Ectodermal cell (in vitro differentiated cells): ENCODE measurements at regions not wholly inside any gene's neighbourhood (a gene's known extent, or its start where the extent isn't known, plus 50 kb on each side); places are given as distances from the start of the nearest gene placed in this dataset.

Source experiments
- H3K27ac ChIP-seq: 2 replicates; pipeline ENCODE4 v1.7.0; 2013; ENCODE audit warnings: mild to moderate bottlenecking, low read depth, low read length; ENCODE audit not compliant: insufficient read depth, poor library complexity, severe bottlenecking
- H3K27me3 ChIP-seq: 2 replicates; pipeline ENCODE4 v1.7.0; 2013; ENCODE audit warnings: mild to moderate bottlenecking, low read length; ENCODE audit not compliant: insufficient read depth, control insufficient read depth, poor library complexity, severe bottlenecking
- H3K36me3 ChIP-seq: one replicate; pipeline ENCODE4 v1.7.0; 2013; ENCODE audit warnings: low read length; ENCODE audit not compliant: control insufficient read depth, insufficient read depth
- H3K4me1 ChIP-seq: one replicate; pipeline ENCODE4 v1.7.0; 2013; ENCODE audit warnings: low read length; ENCODE audit not compliant: control insufficient read depth, insufficient read depth
- H3K4me3 ChIP-seq: 2 replicates; pipeline ENCODE4 v1.7.0; 2013; ENCODE audit warnings: low read depth, low read length, control low read depth; ENCODE audit not compliant: insufficient read depth
- H3K9me3 ChIP-seq: 2 replicates; pipeline ENCODE4 v1.7.0; 2013; ENCODE audit warnings: mild to moderate bottlenecking, low read length, moderate library complexity; ENCODE audit not compliant: control insufficient read depth
- WGBS, 2 experiments: methylation state at CpG; one replicate each; pipeline ENCODE4 v1.1.7; 2013; ENCODE audit warnings: missing lambda C conversion rate in 2 of 2; 5-methylcytosine and 5-hydroxymethylcytosine counted together

DNA sequence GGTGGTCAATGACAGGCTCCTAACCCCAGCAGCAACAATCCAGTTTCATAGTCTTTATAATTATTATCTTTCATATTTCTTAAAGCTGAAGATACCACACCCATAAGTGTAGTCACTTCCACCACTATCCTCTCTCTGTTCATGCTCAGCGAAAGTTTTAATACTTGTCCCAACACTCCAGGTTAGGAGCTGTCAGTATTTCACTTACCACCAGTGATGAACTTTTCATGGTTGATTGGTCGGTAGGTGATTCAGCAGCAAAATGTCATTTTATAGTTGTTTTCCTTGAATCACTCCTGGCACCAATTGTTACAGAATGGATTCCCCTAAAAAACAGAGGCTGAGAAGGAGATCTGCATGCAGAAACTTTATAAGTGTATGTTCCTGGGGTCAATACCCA lies 324.9 kb downstream of the CCDC85A start:
- WGBS, 2 experiments: 92 to 95% methylated on average over 2 of the region's 2 CpGs
- Histone ChIP-seq H3K4me3 (no peak overlapping the region), H3K27ac (no peak overlapping the region), H3K36me3 (no peaks in the 10 kb centered on the region), H3K27me3 (no peaks in the 10 kb centered on the region), H3K4me1 (no peaks in the 10 kb centered on the region), H3K9me3 (no peaks in the 10 kb centered on the region)

DNA sequence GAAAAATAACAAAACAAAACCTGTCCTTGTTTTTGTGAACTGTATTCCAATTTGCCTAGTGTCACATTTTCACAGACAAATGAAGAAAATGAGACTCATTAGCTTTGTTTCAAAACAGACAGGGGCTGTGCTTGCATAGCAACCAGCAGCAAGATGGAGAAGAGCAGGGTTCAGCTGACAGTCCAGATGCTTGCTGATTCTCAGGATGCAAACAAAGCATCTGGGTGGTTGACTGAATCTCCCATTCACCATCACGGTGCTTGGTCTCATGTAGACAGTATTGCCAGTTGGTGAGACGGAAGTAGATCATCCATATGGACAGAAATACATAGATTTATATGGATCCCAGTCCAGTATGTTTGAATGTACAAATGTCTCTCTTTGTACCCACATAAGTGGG lies 326.8 kb downstream of the CCDC85A start:
- H3K36me3 ChIP-seq: no peaks in the 10 kb centered on the region
- 88 to 96% methylated on average over 1 to 2 of the region's 2 CpGs for WGBS, 2 experiments

GRCh38 chr2:56515399-56515798 lies 331.6 kb downstream of the CCDC85A start:
- Histone ChIP-seq H3K9me3 (no peaks in the 10 kb centered on the region), H3K4me1 (no peaks in the 10 kb centered on the region), H3K4me3 (no peak overlapping the region), H3K27ac (no peak overlapping the region), H3K36me3 (no peaks in the 10 kb centered on the region), H3K27me3 (no peaks in the 10 kb centered on the region)

More for the DNA sequence above, 326.8 kb downstream of the CCDC85A start:
- Histone ChIP-seq H3K4me1 (no peaks in the 10 kb centered on the region), H3K4me3 (no peak overlapping the region), H3K27me3 (no peaks in the 10 kb centered on the region), H3K27ac (no peak overlapping the region), H3K9me3 (no peaks in the 10 kb centered on the region)

DNA sequence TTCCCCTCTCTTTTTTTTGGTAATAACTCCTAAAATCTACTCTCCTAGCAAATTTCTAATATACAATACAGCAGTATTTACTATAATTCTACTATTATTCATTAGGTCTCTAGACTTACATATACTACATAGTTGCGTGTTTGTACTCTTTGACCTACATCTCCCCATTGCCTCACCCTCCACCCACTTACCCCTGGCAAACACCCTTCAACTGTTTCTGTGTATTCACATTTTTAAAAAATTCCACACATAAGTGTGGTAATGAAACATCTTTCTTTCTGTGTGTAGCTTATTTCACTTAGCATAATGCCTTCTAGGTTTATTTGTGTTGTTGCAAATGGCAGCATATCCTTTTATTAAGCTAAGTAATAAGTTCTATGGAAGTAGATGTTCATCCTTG lies 336.0 kb downstream of the CCDC85A start:
- Histone ChIP-seq H3K4me3 (no peak overlapping the region), H3K4me1 (no peaks in the 10 kb centered on the region), H3K27me3 (no peaks in the 10 kb centered on the region), H3K9me3 (no peaks in the 10 kb centered on the region), H3K27ac (no peak overlapping the region), H3K36me3 (no peaks in the 10 kb centered on the region)
- 68% methylated on average over 1 of the region's 1 CpG; no CpG with 5 or more reads in 1 of the 2 experiments for WGBS, 2 experiments

- no peaks in the 10 kb centered on the region for H3K36me3 ChIP-seq
- no peak overlapping the region for H3K27ac ChIP-seq
- 85 to 92% methylated on average over 5 of the region's 5 CpGs for WGBS, 2 experiments
These were observed 338.9 kb downstream of the CCDC85A start for GRCh38 chr2:56522605-56523089.

DNA sequence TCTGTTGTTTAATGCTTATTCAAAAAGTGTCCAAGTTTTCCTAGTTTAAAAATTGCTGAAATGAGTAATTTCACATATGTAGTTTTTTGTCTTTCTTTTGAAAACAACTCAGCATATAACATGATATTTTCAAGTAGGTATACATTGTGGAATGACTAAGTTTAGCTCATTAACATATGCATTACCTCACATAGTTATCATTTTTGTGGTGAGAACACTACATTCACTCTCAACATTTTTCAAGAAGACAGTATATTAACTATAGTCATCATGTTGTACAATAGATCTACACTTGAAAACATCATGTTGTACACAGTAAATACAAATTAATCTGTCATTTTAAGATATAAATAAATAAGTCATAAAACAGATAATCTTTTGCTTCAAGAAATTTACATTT lies 340.0 kb downstream of the CCDC85A start:
- no peaks in the 10 kb centered on the region for H3K4me1 ChIP-seq
- H3K4me3 ChIP-seq: no peak overlapping the region
- H3K27me3 ChIP-seq: no peaks in the 10 kb centered on the region
- H3K36me3 ChIP-seq: no peaks in the 10 kb centered on the region
- H3K27ac ChIP-seq: no peak overlapping the region
- H3K9me3 ChIP-seq: no peaks in the 10 kb centered on the region

More at GRCh38 chr2:56522605-56523089, 338.9 kb downstream of the CCDC85A start:
- Histone ChIP-seq H3K9me3 (no peaks in the 10 kb centered on the region), H3K4me1 (no peaks in the 10 kb centered on the region), H3K4me3 (no peak overlapping the region), H3K27me3 (no peaks in the 10 kb centered on the region)

DNA sequence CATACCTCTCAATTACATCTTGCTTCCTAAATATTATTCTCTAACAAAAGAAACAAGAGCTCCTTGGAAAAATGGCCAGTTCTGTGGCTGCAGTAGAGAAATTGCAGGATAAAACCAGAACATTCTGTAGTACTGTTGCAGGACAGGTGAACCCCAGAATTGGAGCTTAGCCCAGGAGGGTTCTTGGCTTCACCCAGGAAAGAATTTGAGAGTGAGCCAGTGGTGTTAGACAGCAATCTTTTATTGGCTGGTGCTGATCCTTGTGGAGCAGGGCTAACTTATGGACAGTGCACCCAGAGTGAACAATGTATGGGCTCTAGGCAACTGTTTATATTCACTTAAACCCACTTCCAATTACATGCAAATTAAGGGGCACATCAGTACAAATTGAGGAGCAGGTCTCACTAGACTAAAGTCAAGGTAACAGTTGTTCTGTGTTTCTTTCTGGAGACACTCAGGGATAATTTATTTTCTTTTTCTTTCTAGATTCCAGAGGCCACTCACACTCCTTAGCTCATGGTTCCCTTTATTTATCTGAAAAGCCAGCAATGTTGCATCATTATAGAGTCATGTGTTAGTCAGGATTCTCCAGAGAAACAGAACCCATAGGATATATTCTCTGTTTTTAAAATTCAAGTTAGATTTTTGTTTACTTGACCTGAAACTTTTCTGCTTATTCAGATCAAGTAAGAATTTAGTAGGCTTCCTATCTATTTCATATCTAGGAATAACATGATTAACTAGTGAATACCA lies 348.1 kb downstream of the CCDC85A start:
- Histone ChIP-seq H3K27me3 (no peaks in the 10 kb centered on the region), H3K4me3 (no peak overlapping the region), H3K4me1 (no peaks in the 10 kb centered on the region), H3K36me3 (no peaks in the 10 kb centered on the region), H3K27ac (no peak overlapping the region), H3K9me3 (no peaks in the 10 kb centered on the region)

DNA sequence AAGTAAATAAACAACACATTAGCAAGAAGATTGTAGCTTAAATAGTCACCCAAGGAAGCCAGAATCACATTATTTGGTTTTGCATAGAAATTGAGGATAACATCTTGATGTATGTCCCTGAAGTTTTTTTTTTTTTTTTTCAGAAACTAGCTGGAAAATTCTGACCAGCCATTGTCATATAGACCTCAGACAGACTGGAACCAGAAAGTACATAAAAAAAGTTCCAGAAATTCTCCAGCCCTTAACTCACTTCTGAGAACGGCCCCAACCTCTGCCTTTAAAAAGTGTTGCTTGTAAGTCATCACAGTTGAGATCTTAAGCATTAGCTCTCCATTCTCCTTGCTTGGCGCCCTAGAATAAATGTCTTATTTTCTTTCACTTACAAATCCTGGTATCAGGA lies 350.5 kb downstream of the CCDC85A start:
- Histone ChIP-seq H3K27me3 (no peaks in the 10 kb centered on the region), H3K4me3 (no peak overlapping the region), H3K27ac (no peak overlapping the region), H3K9me3 (no peaks in the 10 kb centered on the region), H3K36me3 (no peaks in the 10 kb centered on the region), H3K4me1 (no peaks in the 10 kb centered on the region)
- WGBS, 2 experiments: 88 to 100% methylated on average over 2 of the region's 2 CpGs

GRCh38 chr2:56537756-56538155 lies 354.0 kb downstream of the CCDC85A start:
- no peaks in the 10 kb centered on the region for H3K4me1 ChIP-seq
- H3K36me3 ChIP-seq: no peaks in the 10 kb centered on the region
- no peaks in the 10 kb centered on the region for H3K9me3 ChIP-seq
- no peak overlapping the region for H3K4me3 ChIP-seq
- no peak overlapping the region for H3K27ac ChIP-seq
- 86 to 89% methylated on average over 3 of the region's 3 CpGs for WGBS, 2 experiments
- no peaks in the 10 kb centered on the region for H3K27me3 ChIP-seq

- H3K27me3 ChIP-seq: no peaks in the 10 kb centered on the region
- H3K27ac ChIP-seq: no peak overlapping the region
- no peaks in the 10 kb centered on the region for H3K36me3 ChIP-seq
- 94 to 100% methylated on average over 1 to 2 of the region's 2 CpGs for WGBS, 2 experiments
- no peak overlapping the region for H3K4me3 ChIP-seq
- no peaks in the 10 kb centered on the region for H3K4me1 ChIP-seq
- H3K9me3 ChIP-seq: no peaks in the 10 kb centered on the region
These were observed 355.8 kb downstream of the CCDC85A start for GRCh38 chr2:56539618-56540017.
